ENCODE measurements at regions not wholly inside any gene's neighbourhood (a gene's known extent, or its start where the extent isn't known, plus 50 kb on each side); places are given as distances from the start of the nearest gene placed in this dataset.

GRCh38 chr10:124239134-124239533, 145.7 kb upstream of the CHST15 start:
- Histone ChIP-seq H3K27ac (ENCODE audit: insufficient read depth, low read length) (no peak overlapping the region), H2AK9ac (replicated peaks; ENCODE audit: low read depth, low read length, poor library complexity) (no peak overlapping the region), H4K8ac (ENCODE audit: low read depth in 2 of 2, low read length in 2 of 2) (no peak overlapping the region), H3K4me2 (ENCODE audit: low read depth, low read length) (no peak overlapping the region), H2AK5ac (ENCODE audit: low read depth, low read length) (no peak overlapping the region), H3K18ac (ENCODE audit: low read depth, low read length) (no peak overlapping the region), H2AFZ (replicated peaks; ENCODE audit: low read length, poor library complexity) (no peak overlapping the region), H3K23ac (ENCODE audit: low read depth, low read length) (no peak overlapping the region), H3K79me1 (ENCODE audit: low read depth in 1 of 2, low read length in 2 of 2) (no peaks in the 10 kb centered on the region), H3K27me3 (ENCODE audit: control insufficient read depth, insufficient read depth, low read length) (no peaks in the 10 kb centered on the region), H3K4ac (ENCODE audit: low read depth, low read length) (no peak overlapping the region), H2BK20ac (ENCODE audit: low read depth, low read length) (no peak overlapping the region), H4K91ac (ENCODE audit: insufficient read depth, low read depth, low read length) (no peak overlapping the region), H2BK5ac (ENCODE audit: low read depth, low read length, poor library complexity, severe bottlenecking) (no peak overlapping the region), H3K4me3 (ENCODE audit: insufficient read depth, low read depth, low read length) (no peak overlapping the region), H3K14ac (replicated peaks; ENCODE audit: low read depth, low read length) (no peak overlapping the region), H3K9me1 (ENCODE audit: insufficient read depth, low read length) (no peaks in the 10 kb centered on the region), H4K20me1 (ENCODE audit: insufficient read depth, low read length) (no peaks in the 10 kb centered on the region), H3K36me3 (ENCODE audit: control insufficient read depth, insufficient read depth, low read length) (no peaks in the 10 kb centered on the region), H3K56ac (ENCODE audit: extremely low read depth, insufficient read depth, low read length) (no peak overlapping the region), H2BK120ac (ENCODE audit: low read depth, low read length) (no peak overlapping the region), H3K9ac (ENCODE audit: low read depth, low read length) (no peak overlapping the region), H3K9me3 (ENCODE audit: control insufficient read depth, insufficient read depth, low read length) (peaks cover 20% of the 10 kb centered on the region), H4K5ac (ENCODE audit: low read depth, low read length) (no peak overlapping the region), H3K4me1 (ENCODE audit: control insufficient read depth, insufficient read depth, low read length) (no peaks in the 10 kb centered on the region), H2BK15ac (ENCODE audit: low read depth, low read length) (no peak overlapping the region)
- CTCF ChIA-PET: no interaction called here
- dilution Hi-C loops (cut with HindIII; ENCODE audit: low sequenced_read_pairs, unreplicated experiment) (no loop called here), in situ Hi-C loops (cut with MboI; ENCODE audit: low sequenced_read_pairs) (no loop called here), intact Hi-C loops (cut with micrococcal nuclease) (no loop called here)
- no peak for ATAC-seq (ENCODE audit: low read depth)
- no CpG with 5 or more reads among the region's 2 CpGs for WGBS, 2 experiments (ENCODE audit: extremely low coverage in 2 of 2, insufficient read length in 1 of 2)
- no TSS peak for BruUV-seq (replicated peaks)
- POLR2A ChIA-PET (ENCODE audit: unreplicated experiment): no interaction called here
- TF ChIP-seq CTCF (conservative IDR thresholded peaks at IDR 0.05; ENCODE audit: low read depth, low read length) (no peak), RFX5 (IDR thresholded peaks at IDR 0.05; ENCODE audit: low read depth, low read length) (no peak), MAZ (IDR thresholded peaks at IDR 0.05; ENCODE audit: borderline replicate concordance, low read depth, low read length) (no peak), BHLHE40 (IDR thresholded peaks at IDR 0.05; ENCODE audit: low read depth, low read length) (no peak), FOS (IDR thresholded peaks at IDR 0.05; ENCODE audit: low read depth, low read length) (no peak), MAFK (IDR thresholded peaks at IDR 0.05; ENCODE audit: low read depth, low read length) (no peak), RAD21 (IDR thresholded peaks at IDR 0.05; ENCODE audit: low read length) (no peak), MXI1 (IDR thresholded peaks at IDR 0.05; ENCODE audit: borderline replicate concordance, low read depth, low read length) (no peak), POLR2A (IDR thresholded peaks at IDR 0.05; ENCODE audit: low read depth, low read length) (no peak), SMC3 (IDR thresholded peaks at IDR 0.05; ENCODE audit: low read depth, low read length) (no peak), ELK1 (IDR thresholded peaks at IDR 0.05; ENCODE audit: borderline replicate concordance, low read depth, low read length) (no peak), CHD1 (IDR thresholded peaks at IDR 0.05; ENCODE audit: low read depth, low read length) (no peak), CEBPB (IDR thresholded peaks at IDR 0.05; ENCODE audit: low read depth, low read length) (no peak), NFE2L2 (IDR thresholded peaks at IDR 0.05; ENCODE audit: low read depth, low read length) (no peak), USF2 (IDR thresholded peaks at IDR 0.05; ENCODE audit: low read depth, low read length) (no peak), RCOR1 (IDR thresholded peaks at IDR 0.05; ENCODE audit: insufficient replicate concordance, low read length) (no peak)
- DNase-seq: no peak
